Heart left ventricle (tissue), 13 donors: ENCODE measurements at regions not wholly inside any gene's neighbourhood (a gene's known extent, or its start where the extent isn't known, plus 50 kb on each side); places are given as distances from the start of the nearest gene placed in this dataset.
"Not testable (repeated sequence)": the region's sequence is repeated elsewhere in the genome, so short reads cannot be mapped to it uniquely, and the experiment has no call there.

Source experiments
- CTCF ChIP-seq, 12 donors: fragments of 200-600 bp; sonication (generic) in 4 of 12; IDR thresholded peaks; one replicate each; pipeline versions ENCODE4 v1.5.0 to v1.8.0; 2018 to 2022; ENCODE audit warnings: antibody characterized with exemption in 12 of 12, mild to moderate bottlenecking in 5 of 12
- POLR2A ChIP-seq, 2 donors: fragments of 450-650 bp; IDR thresholded peaks; one replicate each; pipeline ENCODE4 v1.6.1; 2017; ENCODE audit warnings: antibody characterized with exemption in 2 of 2, mild to moderate bottlenecking in 2 of 2, moderate library complexity in 2 of 2
- donor health status: ischemic (EF 13 %, LVEDD 7.1; RV severe dilation, severe dysfunction).
- donor health status: DM: no; HTN: yes; CAD: no.
- donor health status: DM: no; HTN: no; CAD: no.
- donor health status: ischemic (EF 25% LVEDD 6.9; RV normal size, moderate dysfunction).
- donor health status: ischemic (EF 25% LVEDD 5.7; RV mildly dilated, moderate dysfunction).
- donor health status: ischemic (EF 35%, LVEDD 5.7; RV mildly dilated, moderate dysfunction).
- donor health status: nonischemic (EF 11% LVEDD 7.7; RV severe dilation, severe dysfunction).
- donor health status: DM: yes; HTN: yes; CAD: no.
- donor health status: PGD.
- donor health status: ischemic (EF 29% LVEDD 5.4; RV normal size, mild dysfunction).
- donor health status: nonischemic (EF 23%, LVEDD 6.1; RV moderate dilation, normal function).

GRCh38 chr10:9057293-9057692, 1002.8 kb downstream of the GATA3 start:
- not testable (repeated sequence) for TF ChIP-seq POLR2A, CTCF (IDR thresholded peaks at IDR 0.05)
